B cell (primary cell): ENCODE measurements at regions not wholly inside any gene's neighbourhood (a gene's known extent, or its start where the extent isn't known, plus 50 kb on each side); places are given as distances from the start of the nearest gene placed in this dataset.

Experiments used
- CTCF ChIP-seq: fragments of 200-600 bp; IDR thresholded peaks from one replicate; pipeline ENCODE4 v1.8.0; 2022; ENCODE audit warnings: antibody characterized with exemption, mild to moderate bottlenecking
- EZH2 ChIP-seq: IDR thresholded peaks from 2 replicates; pipeline ENCODE4 v1.6.1; 2012; ENCODE audit warnings: borderline replicate concordance, low read depth, mild to moderate bottlenecking, moderate library complexity, low read length; ENCODE audit not compliant: insufficient read depth, poor library complexity, severe bottlenecking

DNA sequence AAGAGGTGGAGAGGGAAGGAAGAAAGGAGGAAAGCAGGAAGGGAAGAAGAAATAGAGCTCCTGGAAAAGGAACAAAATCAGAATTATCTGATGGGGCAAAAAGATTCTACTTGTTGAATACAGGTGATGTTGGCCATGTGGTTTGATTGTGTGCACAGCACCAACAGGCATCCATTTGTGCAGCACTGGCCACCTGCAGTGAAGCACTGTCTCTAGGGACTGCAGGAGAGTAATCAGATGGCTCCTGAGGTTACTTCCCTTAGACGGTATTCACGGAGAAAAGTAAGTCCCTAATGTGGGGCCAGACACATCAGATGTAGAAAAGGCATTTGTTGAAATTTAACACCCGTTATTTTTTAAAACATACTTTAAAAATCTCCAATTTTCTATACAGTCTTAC lies 135.3 kb upstream of the VIPR2 start:
- TF ChIP-seq CTCF (no peak), EZH2 (no peak)
